ENCODE measurements at regions not wholly inside any gene's neighbourhood (a gene's known extent, or its start where the extent isn't known, plus 50 kb on each side); places are given as distances from the start of the nearest gene placed in this dataset.

- TF ChIP-seq CTCF (IDR thresholded peaks at IDR 0.05) (no peak), POLR2A (IDR thresholded peaks at IDR 0.05) (no peak)
These were observed 125.9 kb upstream of the JAG1 start for GRCh38 chr20:10799735-10800134.
